Heart right ventricle (tissue), 16 donors: ENCODE measurements at regions not wholly inside any gene's neighbourhood (a gene's known extent, or its start where the extent isn't known, plus 50 kb on each side); places are given as distances from the start of the nearest gene placed in this dataset.

Experiments
- ATAC-seq, 8 donors: fragments of 200-7000 bp; cut with Tn5 transposase; one replicate each; pipeline ENCODE4 v1.9.1; 2020; ENCODE audit warnings: mild to moderate bottlenecking in 8 of 8, moderate library complexity in 8 of 8, moderate number of reproducible peaks in 1 of 8
- DNase-seq, 2 donors: peaks; one replicate each; pipeline ENCODE4 v3.0.0-alpha.2; 2020
- H3K27ac ChIP-seq, 10 donors: fragments of 200-600 bp; sonication (generic) in 2 of 10; one replicate each; pipeline versions ENCODE4 v1.5.0 to v1.8.0; 2020 to 2022; ENCODE audit warnings: mild to moderate bottlenecking in 3 of 10
- H3K27me3 ChIP-seq, 7 donors: fragments of 200-600 bp; one replicate each; pipeline ENCODE4 v1.8.0; 2021 to 2022; ENCODE audit warnings: mild to moderate bottlenecking in 2 of 7
- H3K36me3 ChIP-seq, 9 donors: fragments of 200-600 bp; sonication (generic) in 1 of 9; one replicate each; pipeline versions ENCODE4 v1.5.0 to v1.8.0; 2020 to 2022; ENCODE audit warnings: mild to moderate bottlenecking in 2 of 9
- H3K4me1 ChIP-seq, 9 donors: fragments of 200-600 bp; sonication (generic) in 1 of 9; one replicate each; pipeline versions ENCODE4 v1.5.0 to v1.8.0; 2020 to 2022; ENCODE audit warnings: mild to moderate bottlenecking in 4 of 9
- H3K4me3 ChIP-seq, 10 donors: fragments of 200-600 bp; sonication (generic) in 2 of 10; one replicate each; pipeline versions ENCODE4 v1.5.0 to v1.8.0; 2020 to 2022; ENCODE audit warnings: mild to moderate bottlenecking in 7 of 10, moderate library complexity in 2 of 10
- H3K9me3 ChIP-seq, 11 donors: fragments of 200-600 bp in 10 of 11; sonication (generic) in 2 of 11; one replicate each; pipeline versions ENCODE4 v1.5.0 to v1.8.0; 2013 to 2022; ENCODE audit warnings: mild to moderate bottlenecking in 2 of 11, control low read depth in 1 of 11, moderate library complexity in 1 of 11
- CTCF ChIP-seq, 9 donors: fragments of 200-600 bp; sonication (generic) in 2 of 9; IDR thresholded peaks; one replicate each; pipeline versions ENCODE4 v1.5.0 to v1.8.0; 2021 to 2022; ENCODE audit warnings: antibody characterized with exemption in 9 of 9, mild to moderate bottlenecking in 5 of 9, moderate library complexity in 1 of 9
- WGBS, 2 donors: extraction: QIAGEN DNeasy Blood & Tissue Kit; methylation state at CpG; one replicate each; pipeline ENCODE4 v1.1.7; 2013; ENCODE audit warnings: inconsistent platforms in 1 of 2; 5-methylcytosine and 5-hydroxymethylcytosine counted together
- intact Hi-C, 10 donors: fragments of 100-400 bp; cut with DNase I; formaldehyde crosslinking; loops; one replicate each; pipeline versions ENCODE4 v1.11.1 to v1.14.2; 2022
- donor health status: Arrhythmogenic right ventricular cardiomyopathy.
- donor health status: ischemic (EF 13 %, LVEDD 7.1; RV severe dilation, severe dysfunction).
- donor health status: healthy with polysubstance abuse.
- donor health status: DM: no; HTN: yes; CAD: no.
- donor health status: DM: no; HTN: no; CAD: no.
- donor health status: ischemic (EF 25% LVEDD 6.9; RV normal size, moderate dysfunction).
- donor health status: ischemic (EF 25% LVEDD 5.7; RV mildly dilated, moderate dysfunction).
- donor health status: healthy.
- donor health status: DM: yes; HTN: yes; CAD: no.
- donor health status: Ischemic cardiomyopathy.
- donor health status: ischemic (EF 35%, LVEDD 5.7; RV mildly dilated, moderate dysfunction).
- donor health status: nonischemic (EF 11% LVEDD 7.7; RV severe dilation, severe dysfunction).
- donor health status: DM: yes; HTN: yes; CAD: no.
- donor health status: PGD.
- donor health status: ischemic (EF 29% LVEDD 5.4; RV normal size, mild dysfunction).
- donor health status: nonischemic (EF 23%, LVEDD 6.1; RV moderate dilation, normal function).

- 83 to 84% methylated on average over 10 of the region's 10 CpGs for WGBS, 2 donors
- peaks cover 0 to 16% (median 3%) of the 10 kb centered on the region in 9 donors for H3K4me1 ChIP-seq
- no peak overlapping the region for H3K27ac ChIP-seq
- intact Hi-C loops: no loop called here
- no peaks in the 10 kb centered on the region for H3K36me3 ChIP-seq
- no peak for ATAC-seq
- H3K9me3 ChIP-seq: peaks cover 0 to 2% (median 0%) of the 10 kb centered on the region in 11 donors
- no peak for TF ChIP-seq CTCF (IDR thresholded peaks at IDR 0.05)
- no peaks in the 10 kb centered on the region for H3K27me3 ChIP-seq
- no peak for DNase-seq
- H3K4me3 ChIP-seq: no peak overlapping the region
Measured at GRCh38 chr2:172323861-172324597, 103.4 kb upstream of the ITGA6 start.

DNA sequence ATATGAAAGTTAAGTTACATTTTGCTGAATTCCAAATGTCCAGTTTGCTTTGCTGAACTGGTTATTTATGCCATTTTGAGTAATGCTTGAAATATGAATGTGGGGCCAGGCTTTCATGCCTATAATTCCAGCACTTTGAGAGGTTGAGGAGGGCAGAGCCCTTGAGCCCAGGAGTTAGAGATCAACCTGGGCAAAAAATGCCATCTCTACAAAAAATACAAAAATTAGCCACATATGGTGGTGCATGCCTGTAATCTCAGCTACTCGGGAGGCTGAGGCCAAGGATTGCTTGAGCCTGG, 101.2 kb upstream of the ITGA6 start:
- Histone ChIP-seq H3K36me3 (no peaks in the 10 kb centered on the region), H3K27me3 (no peaks in the 10 kb centered on the region), H3K4me3 (no peak overlapping the region), H3K27ac (peak overlapping the region in 1 of 10 donors; percentile 44), H3K4me1 (peaks cover 0 to 33% (median 14%) of the 10 kb centered on the region in 9 donors), H3K9me3 (peaks cover 0 to 2% (median 0%) of the 10 kb centered on the region in 11 donors)
- 85 to 100% methylated on average over 1 of the region's 1 CpG for WGBS, 2 donors
- ATAC-seq: no peak
- no peak for TF ChIP-seq CTCF (IDR thresholded peaks at IDR 0.05)
- intact Hi-C loops: no loop called here
- DNase-seq: no peak

DNA sequence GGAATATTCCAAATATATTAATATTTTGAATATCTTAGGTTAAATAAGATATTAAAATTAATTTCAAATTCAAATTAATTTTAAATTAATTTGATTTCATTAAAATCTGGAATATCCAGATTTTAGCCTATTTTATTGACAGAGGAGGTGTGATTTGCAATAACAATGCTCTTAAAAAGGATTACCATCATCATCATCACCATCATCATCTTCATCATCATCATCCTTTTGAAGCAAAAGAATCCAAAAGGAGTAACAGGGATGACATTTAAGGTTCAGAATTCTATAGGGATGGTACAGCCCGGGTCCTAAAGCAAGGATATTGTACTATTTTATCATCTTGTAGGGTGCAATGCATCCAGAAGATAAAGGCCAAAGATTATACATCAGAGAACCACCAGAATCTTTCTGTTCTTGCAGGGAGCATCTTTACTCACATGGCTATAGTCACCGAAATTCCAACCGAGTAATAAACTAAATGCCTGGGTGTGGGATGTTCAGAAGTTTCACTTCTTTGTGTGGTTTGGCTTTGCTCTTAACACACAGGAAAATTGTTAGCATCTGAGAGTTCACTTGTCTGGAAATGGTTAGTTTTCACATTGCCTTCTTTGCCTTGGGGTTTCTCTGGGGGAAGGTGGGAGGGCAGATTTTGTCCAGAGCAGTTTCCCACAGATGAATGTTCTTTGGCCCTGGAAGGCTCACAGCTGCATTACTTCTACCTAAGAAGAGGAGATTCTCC, 99.1 kb upstream of the ITGA6 start:
- peaks cover 0 to 33% (median 14%) of the 10 kb centered on the region in 9 donors for H3K4me1 ChIP-seq
- peak overlapping the region in 1 of 10 donors; percentile 74 for H3K27ac ChIP-seq
- no peaks in the 10 kb centered on the region for H3K36me3 ChIP-seq
- DNase-seq (no peak), ATAC-seq (no peak)
- no peak overlapping the region for H3K4me3 ChIP-seq
- no peaks in the 10 kb centered on the region for H3K9me3 ChIP-seq
- WGBS, 2 donors: 84 to 89% methylated on average over 3 of the region's 3 CpGs
- TF ChIP-seq CTCF (IDR thresholded peaks at IDR 0.05): no peak
- intact Hi-C loops: no loop called here
- H3K27me3 ChIP-seq: no peaks in the 10 kb centered on the region

DNA sequence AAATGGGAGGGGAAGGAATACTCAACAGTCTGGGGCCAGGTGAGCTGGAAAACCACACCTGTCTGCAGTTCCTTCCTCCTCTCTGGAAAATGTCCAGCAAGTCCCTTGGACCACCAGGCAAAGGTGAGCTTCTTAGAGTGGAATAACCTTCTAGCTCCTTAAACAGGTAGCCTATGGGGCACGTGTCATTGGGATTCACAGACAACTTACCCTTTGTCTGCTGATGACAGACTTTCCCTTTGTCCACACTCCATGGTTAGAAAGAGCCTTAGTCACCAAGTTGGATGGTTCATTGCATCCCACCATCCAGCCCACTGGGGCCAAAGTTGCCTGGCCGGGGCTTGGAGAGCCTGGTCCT, 98.0 kb upstream of the ITGA6 start:
- intact Hi-C loops: no loop called here
- peak overlapping the region in 9 of 10 donors; percentile 32 to 83 (median 61) for H3K27ac ChIP-seq
- DNase-seq (no peak), ATAC-seq (no peak)
- peaks cover 0 to 35% (median 15%) of the 10 kb centered on the region in 9 donors for H3K4me1 ChIP-seq
- no peak for TF ChIP-seq CTCF (IDR thresholded peaks at IDR 0.05)
- no peaks in the 10 kb centered on the region for H3K27me3 ChIP-seq
- 67 to 79% methylated on average over 2 of the region's 2 CpGs for WGBS, 2 donors
- H3K4me3 ChIP-seq: no peak overlapping the region
- no peaks in the 10 kb centered on the region for H3K36me3 ChIP-seq
- H3K9me3 ChIP-seq: no peaks in the 10 kb centered on the region
